GM12878 (cell line): ENCODE measurements at regions not wholly inside any gene's neighbourhood (a gene's known extent, or its start where the extent isn't known, plus 50 kb on each side); places are given as distances from the start of the nearest gene placed in this dataset.

Experiments
- ATAC-seq: fragments of 200-7000 bp; cut with Tn5 transposase; 3 replicates; pipeline ENCODE4 v1.9.1; 2020; ENCODE audit warnings: mild to moderate bottlenecking, moderate library complexity
- BruUV-seq: library from RNA; stranded (reverse); fragments of 400-500 nt; replicated peaks from 2 replicates; lab custom pipeline; 2021; lab: Mats Ljungman, UMichigan
- CTCF ChIA-PET: fragments of 300-600 bp; sonication (Branson Sonifier 250); formaldehyde crosslinking; extraction: SDS; loops from one replicate; lab custom pipeline; 2021; ENCODE audit warnings: inconsistent platforms; lab: Yijun Ruan, JAX
- POLR2A ChIA-PET: fragments of 350-600 bp; formaldehyde crosslinking; extraction: SDS; loops from one replicate; lab custom pipeline; 2021; ENCODE audit warnings: inconsistent platforms; lab: Charles Lee
- RAD21 ChIA-PET: fragments of 300-600 bp; sonication (Branson Sonifier 250); formaldehyde crosslinking; loops from one replicate; lab custom pipeline; 2023; ENCODE audit warnings: antibody characterized with exemption; ENCODE audit not compliant: unreplicated experiment; lab: Charles Lee
- SMC1A ChIA-PET: fragments of 300-600 bp; sonication (Branson Sonifier 250); formaldehyde crosslinking; loops from one replicate; lab custom pipeline; 2023; ENCODE audit not compliant: unreplicated experiment, uncharacterized antibody; lab: Charles Lee
- DNase-seq: peaks from one replicate; pipeline ENCODE4 v3.0.0-alpha.2; 2011; ENCODE audit warnings: low read depth, low spot score
- FAIRE-seq: peaks from 3 replicates; lab custom pipeline; 2011; peaks lifted over from hg19 to GRCh38; lab: Jason Lieb, UNC
- H2AFZ ChIP-seq: 2 replicates; pipeline ENCODE4 v1.6.0; 2011; ENCODE audit warnings: low read depth, low read length, control low read depth; ENCODE audit not compliant: control insufficient read depth
- H3K27ac ChIP-seq: 2 replicates; pipeline ENCODE4 v1.5.1; 2011; ENCODE audit warnings: control low read depth; ENCODE audit not compliant: control insufficient read depth, insufficient read depth
- H3K27me3 ChIP-seq, 2 experiments: replicated peaks in 1 of 2; 2 replicates each; pipeline versions ENCODE4 v1.6.0 to v1.6.1; 2011; ENCODE audit warnings: low read length in 1 of 2; ENCODE audit not compliant: control insufficient read depth in 2 of 2, insufficient read depth in 2 of 2
- H3K36me3 ChIP-seq, 2 experiments: 2 replicates each; pipeline ENCODE4 v1.5.1; 2011; ENCODE audit warnings: low read length in 1 of 2; ENCODE audit not compliant: control insufficient read depth in 2 of 2, insufficient read depth in 2 of 2
- H3K4me1 ChIP-seq: 2 replicates; pipeline ENCODE4 v1.6.1; 2011; ENCODE audit warnings: mild to moderate bottlenecking, low read length, moderate library complexity, mixed read lengths; ENCODE audit not compliant: control insufficient read depth, insufficient read depth
- H3K4me2 ChIP-seq: 2 replicates; pipeline ENCODE4 v1.6.0; 2011; ENCODE audit warnings: control low read depth; ENCODE audit not compliant: control insufficient read depth, insufficient read depth
- H3K4me3 ChIP-seq: fragments of 200-600 bp; sonication (generic); 2 replicates; pipeline ENCODE4 v1.5.1; 2016
- H3K79me2 ChIP-seq: 2 replicates; pipeline ENCODE4 v1.6.0; 2011; ENCODE audit warnings: low read length; ENCODE audit not compliant: control insufficient read depth, insufficient read depth
- H3K9ac ChIP-seq: 2 replicates; pipeline ENCODE4 v1.8.0; 2011; ENCODE audit warnings: low read length, control low read depth, mixed read lengths; ENCODE audit not compliant: control insufficient read depth, insufficient read depth
- H3K9me3 ChIP-seq: replicated peaks from 3 replicates; pipeline ENCODE4 v1.5.1; 2011; ENCODE audit warnings: mild to moderate bottlenecking, low read length; ENCODE audit not compliant: control insufficient read depth, insufficient read depth
- H4K20me1 ChIP-seq: 2 replicates; pipeline ENCODE4 v1.6.0; 2011; ENCODE audit not compliant: control insufficient read depth, insufficient read depth
- BHLHE40 ChIP-seq, 2 experiments: fragments of 450-650 bp in 1 of 2; IDR thresholded peaks; 2 replicates each; pipeline ENCODE4 v1.6.1; 2011 to 2017; ENCODE audit warnings: low read depth in 2 of 2, borderline replicate concordance in 1 of 2, improper control_type of control experiment in 1 of 2, low read length in 1 of 2, mild to moderate bottlenecking in 1 of 2
- CBX3 ChIP-seq: fragments of 200-600 bp; sonication (generic); IDR thresholded peaks from 2 replicates; pipeline ENCODE4 v1.6.1; 2016; ENCODE audit warnings: low read depth, borderline replicate concordance
- CHD1 ChIP-seq: IDR thresholded peaks from 2 replicates; pipeline ENCODE4 v1.6.1; 2012; ENCODE audit warnings: low read depth, low read length, improper control_type of control experiment
- ESRRA ChIP-seq: IDR thresholded peaks from 2 replicates; pipeline ENCODE4 v1.6.1; 2012; ENCODE audit warnings: mild to moderate bottlenecking, low read length, improper control_type of control experiment
- FOXM1 ChIP-seq: IDR thresholded peaks from 2 replicates; pipeline ENCODE4 v1.6.1; 2012; ENCODE audit warnings: low read depth, mild to moderate bottlenecking, inconsistent platforms, low read length, moderate library complexity
- JUND ChIP-seq: IDR thresholded peaks from 2 replicates; pipeline ENCODE4 v1.6.1; 2012; ENCODE audit warnings: low read depth, mild to moderate bottlenecking, low read length, improper control_type of control experiment, moderate library complexity
- KDM1A ChIP-seq: fragments of 200-600 bp; sonication (generic); IDR thresholded peaks from 2 replicates; pipeline ENCODE4 v1.6.1; 2016; ENCODE audit warnings: borderline replicate concordance
- MEF2B ChIP-seq: fragments of 450-650 bp; IDR thresholded peaks from 2 replicates; pipeline ENCODE4 v1.6.1; 2018; ENCODE audit warnings: mild to moderate bottlenecking, moderate library complexity; ENCODE audit not compliant: partially characterized antibody, poor library complexity, severe bottlenecking
- MTA2 ChIP-seq: fragments of 450-650 bp; IDR thresholded peaks from 2 replicates; pipeline ENCODE4 v1.6.1; 2016; ENCODE audit warnings: low read depth, mild to moderate bottlenecking, moderate library complexity
- MYC ChIP-seq: IDR thresholded peaks from 2 replicates; pipeline ENCODE4 v1.6.1; 2011; ENCODE audit warnings: mild to moderate bottlenecking, low read length, moderate library complexity, inconsistent platforms; ENCODE audit not compliant: insufficient read depth, insufficient replicate concordance, insufficient read length, severe bottlenecking
- NFIC ChIP-seq: IDR thresholded peaks from 2 replicates; pipeline ENCODE4 v1.6.1; 2012; ENCODE audit warnings: low read depth, mild to moderate bottlenecking, inconsistent platforms, low read length, moderate library complexity
- NFYA ChIP-seq: IDR thresholded peaks from 2 replicates; pipeline ENCODE4 v1.6.1; 2011; ENCODE audit warnings: low read depth, mild to moderate bottlenecking, low read length, improper control_type of control experiment, borderline replicate concordance
- NFYB ChIP-seq: IDR thresholded peaks from 2 replicates; pipeline ENCODE4 v1.6.1; 2011; ENCODE audit warnings: low read depth, mild to moderate bottlenecking, low read length, improper control_type of control experiment, moderate library complexity; ENCODE audit not compliant: insufficient read depth
- RAD51 ChIP-seq: fragments of 450-650 bp; IDR thresholded peaks from 2 replicates; pipeline ENCODE4 v1.6.1; 2016; ENCODE audit warnings: moderate library complexity, mild to moderate bottlenecking, inconsistent platforms
- RCOR1 ChIP-seq: conservative IDR thresholded peaks from 2 replicates; pipeline ENCODE4 v1.6.1; 2012; ENCODE audit warnings: low read depth, low read length, improper control_type of control experiment
- SMARCA5 ChIP-seq: fragments of 450-650 bp; IDR thresholded peaks from 2 replicates; pipeline ENCODE4 v1.6.1; 2017; ENCODE audit warnings: mild to moderate bottlenecking
- ZBED1 ChIP-seq: IDR thresholded peaks from 2 replicates; pipeline ENCODE4 v1.6.1; 2016; ENCODE audit warnings: borderline replicate concordance
- WGBS: methylation state at CpG from one replicate; pipeline ENCODE4 v1.1.6; 2016; ENCODE audit warnings: low lambda C conversion rate; ENCODE audit not compliant: insufficient replicate concordance, insufficient coverage; ENCODE audit errors: missing lambda C conversion rate; 5-methylcytosine and 5-hydroxymethylcytosine counted together
- in situ Hi-C: fragments of 300-500 bp; cut with MboI; formaldehyde crosslinking; loops from 9 replicates; pipeline ENCODE4 v1.14.3; 2018; ENCODE audit warnings: mixed read lengths
- intact Hi-C: fragments of 100-400 bp; cut with micrococcal nuclease; formaldehyde crosslinking; loops from one replicate; pipeline ENCODE4 v1.14.2; 2022; ENCODE audit not compliant: unreplicated experiment
- TF ChIP-seq, protein P1 (sequence below): fragments of 450-650 bp; IDR thresholded peaks from 2 replicates; pipeline ENCODE4 v1.6.1; 2017; ENCODE audit warnings: mild to moderate bottlenecking
- TF ChIP-seq, protein P2 (sequence below): IDR thresholded peaks from 2 replicates; pipeline ENCODE4 v1.6.1; 2011; ENCODE audit warnings: borderline replicate concordance, low read depth, mild to moderate bottlenecking, moderate library complexity, low read length; ENCODE audit not compliant: insufficient read depth, poor library complexity, severe bottlenecking
- TF ChIP-seq, protein P3 (sequence below): IDR thresholded peaks from 2 replicates; pipeline ENCODE4 v1.6.1; 2012; ENCODE audit warnings: low read length, inconsistent platforms

DNA sequence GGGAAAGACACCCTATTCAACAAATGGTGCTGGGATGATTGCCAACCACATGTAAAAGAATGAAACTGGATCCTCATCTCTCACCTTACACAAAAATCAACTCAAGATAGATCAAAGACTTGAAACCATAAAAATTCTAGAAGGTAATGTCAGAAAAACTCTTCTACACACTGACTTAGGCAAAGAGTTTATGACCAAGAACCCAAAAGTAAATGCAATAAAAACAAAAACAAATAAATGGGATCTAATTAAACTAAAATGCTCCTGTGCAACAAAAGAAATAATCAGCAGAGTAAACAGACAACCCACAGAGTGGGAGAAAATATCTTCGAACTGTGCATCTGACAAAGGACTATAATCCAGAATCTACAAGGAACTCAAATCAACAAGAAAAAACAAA lies 504.2 kb upstream of the MBL2 start:
- TF ChIP-seq MEF2B (no peak), NFYB (no peak), RCOR1 (no peak), ESRRA (no peak), KDM1A (no peak), NFIC (no peak), JUND (no peak), CBX3 (no peak), ZBED1 (no peak), NFYA (no peak), FOXM1 (no peak), MTA2 (no peak), SMARCA5 (no peak), CHD1 (no peak), BHLHE40 (IDR thresholded peaks at IDR 0.05; ENCODE audit: borderline replicate concordance in 1 of 2, low read depth in 2 of 2, low read length in 1 of 2) (no peak), RAD51 (no peak), MYC (no peak)
- TF ChIP-seq, protein P1, sequence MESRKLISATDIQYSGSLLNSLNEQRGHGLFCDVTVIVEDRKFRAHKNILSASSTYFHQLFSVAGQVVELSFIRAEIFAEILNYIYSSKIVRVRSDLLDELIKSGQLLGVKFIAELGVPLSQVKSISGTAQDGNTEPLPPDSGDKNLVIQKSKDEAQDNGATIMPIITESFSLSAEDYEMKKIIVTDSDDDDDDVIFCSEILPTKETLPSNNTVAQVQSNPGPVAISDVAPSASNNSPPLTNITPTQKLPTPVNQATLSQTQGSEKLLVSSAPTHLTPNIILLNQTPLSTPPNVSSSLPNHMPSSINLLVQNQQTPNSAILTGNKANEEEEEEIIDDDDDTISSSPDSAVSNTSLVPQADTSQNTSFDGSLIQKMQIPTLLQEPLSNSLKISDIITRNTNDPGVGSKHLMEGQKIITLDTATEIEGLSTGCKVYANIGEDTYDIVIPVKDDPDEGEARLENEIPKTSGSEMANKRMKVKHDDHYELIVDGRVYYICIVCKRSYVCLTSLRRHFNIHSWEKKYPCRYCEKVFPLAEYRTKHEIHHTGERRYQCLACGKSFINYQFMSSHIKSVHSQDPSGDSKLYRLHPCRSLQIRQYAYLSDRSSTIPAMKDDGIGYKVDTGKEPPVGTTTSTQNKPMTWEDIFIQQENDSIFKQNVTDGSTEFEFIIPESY = no peak
- TF ChIP-seq, protein P2, sequence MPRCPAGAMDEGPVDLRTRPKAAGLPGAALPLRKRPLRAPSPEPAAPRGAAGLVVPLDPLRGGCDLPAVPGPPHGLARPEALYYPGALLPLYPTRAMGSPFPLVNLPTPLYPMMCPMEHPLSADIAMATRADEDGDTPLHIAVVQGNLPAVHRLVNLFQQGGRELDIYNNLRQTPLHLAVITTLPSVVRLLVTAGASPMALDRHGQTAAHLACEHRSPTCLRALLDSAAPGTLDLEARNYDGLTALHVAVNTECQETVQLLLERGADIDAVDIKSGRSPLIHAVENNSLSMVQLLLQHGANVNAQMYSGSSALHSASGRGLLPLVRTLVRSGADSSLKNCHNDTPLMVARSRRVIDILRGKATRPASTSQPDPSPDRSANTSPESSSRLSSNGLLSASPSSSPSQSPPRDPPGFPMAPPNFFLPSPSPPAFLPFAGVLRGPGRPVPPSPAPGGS = no peak
- TF ChIP-seq, protein P3, sequence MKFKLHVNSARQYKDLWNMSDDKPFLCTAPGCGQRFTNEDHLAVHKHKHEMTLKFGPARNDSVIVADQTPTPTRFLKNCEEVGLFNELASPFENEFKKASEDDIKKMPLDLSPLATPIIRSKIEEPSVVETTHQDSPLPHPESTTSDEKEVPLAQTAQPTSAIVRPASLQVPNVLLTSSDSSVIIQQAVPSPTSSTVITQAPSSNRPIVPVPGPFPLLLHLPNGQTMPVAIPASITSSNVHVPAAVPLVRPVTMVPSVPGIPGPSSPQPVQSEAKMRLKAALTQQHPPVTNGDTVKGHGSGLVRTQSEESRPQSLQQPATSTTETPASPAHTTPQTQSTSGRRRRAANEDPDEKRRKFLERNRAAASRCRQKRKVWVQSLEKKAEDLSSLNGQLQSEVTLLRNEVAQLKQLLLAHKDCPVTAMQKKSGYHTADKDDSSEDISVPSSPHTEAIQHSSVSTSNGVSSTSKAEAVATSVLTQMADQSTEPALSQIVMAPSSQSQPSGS = no peak
- intact Hi-C loops (no loop called here), in situ Hi-C loops (no loop called here)
- no TSS peak for BruUV-seq
- no peaks in the 10 kb centered on the region for H3K36me3 ChIP-seq
- H3K4me3 ChIP-seq = no peak overlapping the region
- FAIRE-seq = no peak
- 0% methylated on average over 1 of the region's 1 CpG for WGBS
- H3K79me2 ChIP-seq = no peaks in the 10 kb centered on the region
- H3K27ac ChIP-seq = no peak overlapping the region
- H3K4me2 ChIP-seq = no peak overlapping the region
- SMC1A ChIA-PET = no interaction called here
- RAD21 ChIA-PET = no interaction called here
- POLR2A ChIA-PET = no interaction called here
- no peak for DNase-seq
- no peaks in the 10 kb centered on the region for H3K9me3 ChIP-seq
- no peak overlapping the region for H3K9ac ChIP-seq
- no peak for ATAC-seq
- no peaks in the 10 kb centered on the region for H3K27me3 ChIP-seq
- CTCF ChIA-PET = no interaction called here
- H4K20me1 ChIP-seq = no peaks in the 10 kb centered on the region
- no peak overlapping the region for H2AFZ ChIP-seq
- H3K4me1 ChIP-seq = no peaks in the 10 kb centered on the region
